Type B pancreatic cell (in vitro differentiated cells): ENCODE measurements at regions not wholly inside any gene's neighbourhood (a gene's known extent, or its start where the extent isn't known, plus 50 kb on each side); places are given as distances from the start of the nearest gene placed in this dataset.

Source experiments
- DNase-seq: peaks from one replicate; pipeline ENCODE4 v3.0.0; 2021; ENCODE audit warnings: mixed read lengths; ENCODE audit not compliant: unreplicated experiment; ENCODE audit errors: extremely low spot score
- H3K27ac Mint-ChIP-seq: 2 replicates; pipeline ENCODE4 v1.8.0; 2021; ENCODE audit warnings: mild to moderate bottlenecking, mixed read lengths
- H3K27me3 Mint-ChIP-seq: 2 replicates; pipeline ENCODE4 v1.8.0; 2021; ENCODE audit warnings: mixed read lengths
- H3K36me3 Mint-ChIP-seq: 2 replicates; pipeline ENCODE4 v1.8.0; 2021; ENCODE audit warnings: mixed read lengths
- H3K4me1 Mint-ChIP-seq: one replicate; pipeline ENCODE4 v1.8.0; 2021; ENCODE audit warnings: mixed read lengths; ENCODE audit not compliant: unreplicated experiment
- H3K4me3 Mint-ChIP-seq: 2 replicates; pipeline ENCODE4 v1.8.0; 2021; ENCODE audit warnings: mild to moderate bottlenecking, mixed read lengths
- H3K9me3 Mint-ChIP-seq: 2 replicates; pipeline ENCODE4 v1.8.0; 2021; ENCODE audit warnings: mixed read lengths
- TF ChIP-seq, protein P1 (sequence below): fragments of 200-600 bp; sonication (generic); conservative IDR thresholded peaks from 2 replicates; pipeline ENCODE4 v1.5.0; 2021; ENCODE audit warnings: antibody characterized with exemption, mild to moderate bottlenecking

DNA sequence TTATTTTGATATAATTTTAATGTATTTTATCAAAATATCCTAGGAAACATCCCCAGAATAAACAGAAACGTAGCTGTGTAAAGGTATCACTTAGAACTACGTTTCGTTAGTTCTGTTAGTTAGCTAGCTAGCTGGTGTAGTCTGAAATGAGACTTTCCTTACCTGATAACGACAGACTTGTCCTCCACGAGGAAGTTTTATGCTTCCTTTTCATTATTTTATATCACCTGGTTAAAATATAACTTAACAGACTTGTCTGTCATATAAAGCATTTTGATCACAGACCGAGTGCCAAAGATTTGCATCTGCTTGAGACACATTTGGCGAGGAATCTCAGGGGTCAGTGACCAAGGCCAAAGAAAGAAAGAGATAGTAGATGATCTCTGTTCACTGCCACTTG, 829.5 kb downstream of the VGLL3 start:
- Mint-ChIP-seq H3K4me3 (no peak overlapping the region), H3K36me3 (no peaks in the 10 kb centered on the region), H3K9me3 (no peaks in the 10 kb centered on the region), H3K27me3 (no peaks in the 10 kb centered on the region), H3K27ac (no peak overlapping the region), H3K4me1 (no peaks in the 10 kb centered on the region)
- DNase-seq = no peak
- TF ChIP-seq, protein P1, sequence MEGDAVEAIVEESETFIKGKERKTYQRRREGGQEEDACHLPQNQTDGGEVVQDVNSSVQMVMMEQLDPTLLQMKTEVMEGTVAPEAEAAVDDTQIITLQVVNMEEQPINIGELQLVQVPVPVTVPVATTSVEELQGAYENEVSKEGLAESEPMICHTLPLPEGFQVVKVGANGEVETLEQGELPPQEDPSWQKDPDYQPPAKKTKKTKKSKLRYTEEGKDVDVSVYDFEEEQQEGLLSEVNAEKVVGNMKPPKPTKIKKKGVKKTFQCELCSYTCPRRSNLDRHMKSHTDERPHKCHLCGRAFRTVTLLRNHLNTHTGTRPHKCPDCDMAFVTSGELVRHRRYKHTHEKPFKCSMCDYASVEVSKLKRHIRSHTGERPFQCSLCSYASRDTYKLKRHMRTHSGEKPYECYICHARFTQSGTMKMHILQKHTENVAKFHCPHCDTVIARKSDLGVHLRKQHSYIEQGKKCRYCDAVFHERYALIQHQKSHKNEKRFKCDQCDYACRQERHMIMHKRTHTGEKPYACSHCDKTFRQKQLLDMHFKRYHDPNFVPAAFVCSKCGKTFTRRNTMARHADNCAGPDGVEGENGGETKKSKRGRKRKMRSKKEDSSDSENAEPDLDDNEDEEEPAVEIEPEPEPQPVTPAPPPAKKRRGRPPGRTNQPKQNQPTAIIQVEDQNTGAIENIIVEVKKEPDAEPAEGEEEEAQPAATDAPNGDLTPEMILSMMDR = no peak

DNA sequence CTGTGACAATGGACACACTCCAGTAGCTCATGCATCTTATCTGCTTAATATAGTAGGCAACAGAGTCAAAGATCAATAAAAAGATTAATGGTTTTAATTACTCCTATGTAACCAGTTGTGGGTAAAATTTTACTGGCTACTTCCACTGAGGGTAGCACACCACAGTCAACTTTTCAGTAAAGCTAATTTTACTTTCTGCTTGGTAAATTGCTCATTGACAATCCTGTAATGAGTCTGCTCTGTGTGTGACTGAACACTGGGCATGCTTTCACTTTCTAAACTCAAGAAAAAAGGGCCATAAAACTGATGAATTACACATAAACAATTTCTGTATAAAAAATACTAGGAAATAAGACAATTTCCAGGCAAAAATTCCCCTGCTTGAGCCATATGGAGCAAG, 838.3 kb downstream of the VGLL3 start:
- H3K9me3 Mint-ChIP-seq = no peaks in the 10 kb centered on the region
- H3K27me3 Mint-ChIP-seq = no peaks in the 10 kb centered on the region
- TF ChIP-seq, protein P1 = no peak
- no peak overlapping the region for H3K27ac Mint-ChIP-seq
- H3K4me3 Mint-ChIP-seq = no peak overlapping the region
- H3K36me3 Mint-ChIP-seq = no peaks in the 10 kb centered on the region
- no peak for DNase-seq
- no peaks in the 10 kb centered on the region for H3K4me1 Mint-ChIP-seq

DNA sequence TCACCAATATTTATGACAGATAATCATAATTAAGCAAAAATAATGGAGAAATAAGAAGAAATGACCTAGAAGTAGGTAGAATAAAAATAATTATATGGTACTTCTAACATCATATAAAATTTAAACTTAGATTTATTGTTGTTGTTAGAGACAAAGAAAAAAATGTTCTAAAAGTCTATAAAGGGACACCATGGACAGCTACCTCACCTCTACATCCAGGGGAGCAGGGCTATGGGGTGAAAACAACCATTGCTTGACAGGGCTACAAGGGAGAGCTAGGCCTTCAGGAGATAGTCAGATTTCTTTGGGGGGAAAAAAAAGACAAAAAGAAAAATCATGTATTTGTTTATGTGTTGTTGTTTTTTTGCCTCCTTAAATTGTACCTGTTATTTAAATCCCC, 841.9 kb downstream of the VGLL3 start:
- no peak for DNase-seq
- TF ChIP-seq, protein P1 = no peak
- Mint-ChIP-seq H3K27me3 (no peaks in the 10 kb centered on the region), H3K4me1 (no peaks in the 10 kb centered on the region), H3K27ac (no peak overlapping the region), H3K4me3 (no peak overlapping the region), H3K36me3 (no peaks in the 10 kb centered on the region), H3K9me3 (no peaks in the 10 kb centered on the region)

DNA sequence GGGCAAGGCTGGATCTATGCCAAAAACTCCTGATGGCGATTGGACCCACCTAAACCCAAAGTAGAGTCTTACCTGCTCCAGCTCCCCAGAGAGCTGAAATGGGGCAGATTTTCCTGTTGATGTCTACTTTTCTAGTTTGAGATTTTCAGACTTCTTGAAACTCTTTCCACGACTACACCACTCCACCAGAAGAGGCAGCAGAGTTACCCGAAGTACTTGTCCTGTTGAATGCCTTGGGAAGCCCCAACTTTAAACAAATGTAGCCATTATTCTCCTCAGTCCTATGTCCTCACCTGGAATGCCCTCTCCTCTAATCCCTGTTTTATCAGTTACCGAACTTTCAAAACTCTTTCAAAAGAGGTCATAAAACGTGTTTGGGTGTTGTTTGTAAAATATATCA, 843.8 kb downstream of the VGLL3 start:
- no peaks in the 10 kb centered on the region for H3K9me3 Mint-ChIP-seq
- H3K27ac Mint-ChIP-seq = no peak overlapping the region
- TF ChIP-seq, protein P1 = peak; percentile 44
- no peak overlapping the region for H3K4me3 Mint-ChIP-seq
- no peaks in the 10 kb centered on the region for H3K4me1 Mint-ChIP-seq
- no peaks in the 10 kb centered on the region for H3K27me3 Mint-ChIP-seq
- no peaks in the 10 kb centered on the region for H3K36me3 Mint-ChIP-seq
- DNase-seq = no peak

DNA sequence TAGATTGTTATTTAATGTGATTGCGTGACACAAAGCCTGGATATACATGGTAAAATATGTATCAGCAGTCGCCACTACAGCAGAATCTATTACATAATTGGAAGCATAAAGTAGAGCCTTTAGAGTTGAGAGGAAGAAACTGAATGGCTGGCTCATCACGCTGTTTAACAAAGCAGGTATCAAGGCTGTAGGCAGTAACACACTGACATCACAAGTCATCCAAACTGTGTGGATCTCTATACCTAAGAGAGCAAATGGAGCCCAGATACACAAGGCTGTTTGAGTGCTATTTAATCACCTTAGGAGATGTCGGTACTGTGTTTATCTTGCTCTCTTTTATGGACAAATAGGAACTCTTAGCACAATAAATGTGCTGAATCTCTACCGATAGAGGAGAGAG, 864.4 kb downstream of the VGLL3 start:
- DNase-seq = no peak
- TF ChIP-seq, protein P1 = no peak
- H3K27me3 Mint-ChIP-seq = no peaks in the 10 kb centered on the region
- no peak overlapping the region for H3K27ac Mint-ChIP-seq
- no peaks in the 10 kb centered on the region for H3K36me3 Mint-ChIP-seq
- H3K4me1 Mint-ChIP-seq = no peaks in the 10 kb centered on the region
- no peak overlapping the region for H3K4me3 Mint-ChIP-seq
- H3K9me3 Mint-ChIP-seq = peaks cover 4% of the 10 kb centered on the region
